Right cardiac atrium (tissue), 5 donors: ENCODE measurements at regions not wholly inside any gene's neighbourhood (a gene's known extent, or its start where the extent isn't known, plus 50 kb on each side); places are given as distances from the start of the nearest gene placed in this dataset.
"Not testable (repeated sequence)": the region's sequence is repeated elsewhere in the genome, so short reads cannot be mapped to it uniquely, and the experiment has no call there.

Experiments
- ATAC-seq, 2 donors: fragments of 200-7000 bp; cut with Tn5 transposase; one replicate each; pipeline versions ENCODE4 v1.8.0 to v1.9.1; 2020; ENCODE audit warnings: moderate library complexity in 2 of 2, mild to moderate bottlenecking in 1 of 2
- DNase-seq, 3 donors: peaks; one replicate each; pipeline ENCODE4 v3.0.0-alpha.2; 2020
- H3K27ac ChIP-seq: one replicate; pipeline ENCODE4 v1.5.1; 2013; ENCODE audit warnings: mild to moderate bottlenecking, low read length, control low read depth, moderate library complexity
- H3K27me3 ChIP-seq: one replicate; pipeline ENCODE4 v1.6.1; 2013; ENCODE audit not compliant: control insufficient read depth, insufficient read depth
- H3K4me1 ChIP-seq: one replicate; pipeline ENCODE4 v1.6.1; 2013; ENCODE audit warnings: low read length; ENCODE audit not compliant: control insufficient read depth, insufficient read depth
- H3K4me3 ChIP-seq: one replicate; pipeline ENCODE4 v1.5.1; 2013; ENCODE audit warnings: low read length, control low read depth
- H3K9me3 ChIP-seq: one replicate; pipeline ENCODE4 v1.6.1; 2013; ENCODE audit warnings: low read length; ENCODE audit not compliant: control insufficient read depth
- WGBS: extraction: QIAGEN DNeasy Blood & Tissue Kit; methylation state at CpG from one replicate; pipeline ENCODE4 v1.1.7; 2013; 5-methylcytosine and 5-hydroxymethylcytosine counted together
- intact Hi-C, 4 donors: fragments of 100-400 bp; cut with DNase I; formaldehyde crosslinking; loops; one replicate each; pipeline versions ENCODE4 v1.11.0 to v1.14.0; 2022 to 2023
- donor health status: healthy with polysubstance abuse.
- donor health status: DM: no; HTN: yes; CAD: no.
- donor health status: DM: no; HTN: no; CAD: no.
- donor health status: DM: no; HTN: yes; CAD: no; lungs with severe emphysema.
- donor health status: DM: yes; HTN: yes; CAD: no.

DNA sequence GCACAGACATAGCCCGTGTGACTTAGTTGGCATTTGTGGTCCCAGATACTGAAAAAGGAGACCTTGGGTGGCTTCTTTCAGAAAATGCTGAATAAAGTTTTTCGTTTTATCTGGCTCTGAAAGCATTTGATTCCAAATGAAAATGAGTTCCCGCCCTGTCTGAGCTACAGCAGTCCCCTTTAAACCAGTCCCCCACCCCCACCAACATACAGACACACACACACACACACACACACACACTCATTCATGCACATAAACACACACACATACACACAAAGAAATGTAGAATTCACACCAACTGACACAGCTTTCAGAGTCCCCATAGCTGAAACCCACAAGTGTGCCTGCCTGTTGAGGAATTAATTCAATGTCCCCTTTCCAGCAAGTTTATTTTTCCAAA lies 97.0 kb upstream of the SMARCA2 start:
- no peak overlapping the region for H3K27ac ChIP-seq
- no peak for ATAC-seq
- 53% methylated on average over 3 of the region's 3 CpGs for WGBS
- intact Hi-C loops: no loop called here
- H3K9me3 ChIP-seq: no peaks in the 10 kb centered on the region
- no peak overlapping the region for H3K4me3 ChIP-seq
- H3K4me1 ChIP-seq: no peaks in the 10 kb centered on the region
- no peak for DNase-seq
- peaks cover 3% of the 10 kb centered on the region for H3K27me3 ChIP-seq

DNA sequence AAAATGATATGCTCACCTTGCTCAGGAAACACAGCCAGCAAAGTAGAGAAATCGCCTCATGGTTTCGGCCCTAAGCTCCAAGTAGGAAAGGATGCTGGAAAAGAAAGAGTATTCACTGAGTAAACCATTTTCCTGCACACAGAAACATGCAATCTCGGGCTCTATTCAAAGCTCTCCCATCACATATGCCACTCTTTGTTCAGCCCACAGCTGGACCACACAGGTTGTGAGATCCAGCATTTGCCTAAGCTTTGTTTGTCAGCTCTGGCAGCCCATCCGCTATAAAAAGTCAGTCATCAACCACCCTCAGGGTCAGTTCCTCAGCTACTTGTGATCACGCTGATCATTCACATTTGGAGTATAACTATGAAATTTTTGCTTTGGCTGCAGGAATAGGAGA lies 96.5 kb upstream of the SMARCA2 start:
- 83% methylated on average over 5 of the region's 5 CpGs for WGBS
- no peak for ATAC-seq
- H3K27me3 ChIP-seq: peaks cover 3% of the 10 kb centered on the region

GRCh38 chr9:1919229-1919628 lies 95.9 kb upstream of the SMARCA2 start:
- H3K27ac ChIP-seq: no peak overlapping the region
- intact Hi-C loops: no loop called here
- no peak for DNase-seq
- no peak for ATAC-seq
- H3K4me1 ChIP-seq: no peaks in the 10 kb centered on the region
- 83% methylated on average over 4 of the region's 4 CpGs for WGBS
- no peak overlapping the region for H3K4me3 ChIP-seq
- no peaks in the 10 kb centered on the region for H3K9me3 ChIP-seq
- H3K27me3 ChIP-seq: peaks cover 3% of the 10 kb centered on the region

More for the DNA sequence above, 96.5 kb upstream of the SMARCA2 start:
- no peak overlapping the region for H3K4me3 ChIP-seq
- no peaks in the 10 kb centered on the region for H3K9me3 ChIP-seq
- H3K27ac ChIP-seq: no peak overlapping the region
- H3K4me1 ChIP-seq: no peaks in the 10 kb centered on the region
- DNase-seq: no peak
- intact Hi-C loops: no loop called here

DNA sequence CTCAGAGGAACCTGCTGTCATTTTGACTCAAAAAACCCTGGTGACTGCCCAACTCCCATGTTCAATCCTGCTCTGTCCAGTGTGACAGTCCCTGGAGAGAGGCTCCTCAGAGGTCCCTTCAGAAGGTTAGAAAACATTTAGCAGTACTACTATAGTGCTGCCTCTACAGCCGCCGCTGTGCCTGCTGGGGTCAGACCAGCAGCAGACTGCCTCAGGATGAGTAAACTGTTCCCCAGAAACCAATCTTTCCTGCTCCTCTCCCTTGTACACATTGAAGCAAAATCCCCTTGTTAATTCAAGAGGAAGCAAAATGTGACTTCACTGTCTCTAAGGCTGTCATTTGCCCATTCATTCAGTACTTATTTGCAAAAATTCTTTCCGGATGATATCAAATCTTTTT lies 94.8 kb upstream of the SMARCA2 start:
- intact Hi-C loops: no loop called here
- ATAC-seq (no peak), DNase-seq (no peak)
- WGBS: 70% methylated on average over 3 of the region's 3 CpGs
- H3K27ac ChIP-seq: no peak overlapping the region
- no peak overlapping the region for H3K4me3 ChIP-seq
- no peaks in the 10 kb centered on the region for H3K9me3 ChIP-seq
- peaks cover 3% of the 10 kb centered on the region for H3K27me3 ChIP-seq
- H3K4me1 ChIP-seq: no peaks in the 10 kb centered on the region

DNA sequence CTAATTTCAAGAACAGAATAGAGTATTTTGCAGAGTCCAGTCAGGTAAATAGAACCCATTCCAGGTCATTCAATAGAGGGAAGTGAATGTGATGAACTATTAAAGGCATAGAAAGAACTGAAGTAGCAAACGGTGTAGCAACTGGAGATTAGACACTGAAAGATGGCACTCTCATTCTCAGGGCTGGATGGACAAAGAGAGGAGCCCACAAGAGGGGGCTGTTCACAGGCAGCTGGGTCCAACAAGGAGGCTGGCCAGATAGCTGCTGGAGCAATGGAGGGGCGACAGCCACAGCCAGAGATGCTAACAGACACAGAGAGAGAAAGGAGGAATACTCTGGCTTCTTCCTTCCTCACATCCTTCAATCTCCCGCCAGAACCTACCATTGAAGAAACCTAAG lies 93.1 kb upstream of the SMARCA2 start:
- Histone ChIP-seq H3K4me1 (no peaks in the 10 kb centered on the region), H3K27ac (no peak overlapping the region), H3K4me3 (no peak overlapping the region), H3K9me3 (no peaks in the 10 kb centered on the region), H3K27me3 (peaks cover 3% of the 10 kb centered on the region)
- ATAC-seq (no peak), DNase-seq (no peak)
- intact Hi-C loops: no loop called here
- 75% methylated on average over 3 of the region's 3 CpGs for WGBS

DNA sequence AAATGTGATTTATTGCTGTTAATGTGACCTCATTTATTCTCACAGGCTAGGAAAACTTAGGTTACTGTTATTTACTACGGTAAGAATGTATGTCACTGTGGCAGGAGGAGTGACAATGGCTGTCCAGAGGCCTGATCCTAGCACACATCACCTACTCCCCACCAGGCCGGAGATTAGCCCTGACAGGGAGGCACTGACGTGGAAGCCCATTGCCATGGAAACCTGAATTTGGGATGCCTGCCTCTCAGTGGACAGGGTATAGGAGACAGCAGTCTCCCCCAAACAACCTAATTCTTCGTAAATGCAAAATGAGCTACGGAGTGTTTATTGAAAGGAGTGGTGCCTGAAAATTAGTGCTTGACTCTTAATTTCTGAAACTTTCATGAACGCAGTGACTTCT lies 87.6 kb upstream of the SMARCA2 start:
- 84% methylated on average over 6 of the region's 6 CpGs for WGBS
- no peak for DNase-seq
- Histone ChIP-seq H3K9me3 (no peaks in the 10 kb centered on the region), H3K4me1 (no peaks in the 10 kb centered on the region), H3K27ac (no peak overlapping the region), H3K27me3 (no peaks in the 10 kb centered on the region), H3K4me3 (no peak overlapping the region)
- intact Hi-C loops: no loop called here
- no peak for ATAC-seq

- Histone ChIP-seq H3K9me3 (no peaks in the 10 kb centered on the region), H3K4me3 (no peak overlapping the region), H3K4me1 (no peaks in the 10 kb centered on the region), H3K27me3 (no peaks in the 10 kb centered on the region), H3K27ac (no peak overlapping the region)
- WGBS: 58% methylated on average over 2 of the region's 2 CpGs
- ATAC-seq (no peak), DNase-seq (no peak)
- intact Hi-C loops: no loop called here
Observed at GRCh38 chr9:1929134-1929533, 86.0 kb upstream of the SMARCA2 start.

DNA sequence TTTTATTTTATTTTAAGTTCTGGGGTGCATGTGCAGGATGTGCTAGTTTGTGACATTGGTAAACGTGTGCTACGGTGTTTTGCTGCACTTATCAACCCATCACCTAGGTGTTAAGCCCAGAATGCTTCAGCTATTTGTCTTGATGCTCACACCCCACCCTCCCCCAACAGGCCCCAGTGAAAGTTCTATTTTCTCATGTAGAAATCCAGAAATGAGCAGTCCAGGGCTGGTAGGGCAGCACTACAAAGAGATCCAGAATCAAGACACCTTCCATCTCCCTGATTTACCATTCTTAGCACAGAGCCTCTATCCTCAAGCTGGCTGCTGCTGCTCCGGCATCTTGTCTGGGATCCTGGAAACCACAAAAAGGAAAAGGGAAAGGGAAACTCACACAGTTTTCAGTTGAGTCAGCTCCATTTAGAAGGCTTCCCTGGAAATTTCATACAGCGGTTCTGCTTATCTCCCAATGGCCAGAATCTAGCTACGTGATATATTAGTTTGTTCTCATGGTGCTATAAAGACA lies 85.4 kb upstream of the SMARCA2 start:
- H3K27me3 ChIP-seq: no peaks in the 10 kb centered on the region
- intact Hi-C loops: no loop called here
- ATAC-seq (no peak), DNase-seq (no peak)
- no peak overlapping the region for H3K27ac ChIP-seq
- H3K4me1 ChIP-seq: no peaks in the 10 kb centered on the region
- no peaks in the 10 kb centered on the region for H3K9me3 ChIP-seq
- WGBS: 69% methylated on average over 5 of the region's 5 CpGs
- H3K4me3 ChIP-seq: no peak overlapping the region

DNA sequence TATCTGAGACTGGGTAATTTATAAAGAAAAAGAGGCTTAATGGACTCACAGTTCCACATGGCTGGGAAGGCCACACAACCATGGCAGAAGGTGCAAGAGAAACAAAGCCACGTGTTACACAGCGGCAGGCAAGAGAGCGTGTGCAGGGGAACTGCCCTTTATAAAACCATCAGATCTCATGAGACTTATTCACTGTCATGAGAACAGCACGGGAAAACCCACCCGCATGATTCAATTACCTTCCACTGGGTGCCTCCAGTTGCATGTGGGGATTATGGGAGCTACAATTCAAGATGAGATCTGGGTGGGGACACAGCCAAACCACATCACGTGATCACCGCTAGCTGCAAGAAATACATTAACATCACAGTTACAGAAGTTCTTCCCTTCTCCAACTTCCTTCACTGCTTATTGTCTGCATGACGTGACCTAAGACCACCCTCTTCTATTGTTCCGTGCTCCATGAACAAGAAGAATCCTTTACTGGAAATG lies 84.9 kb upstream of the SMARCA2 start:
- H3K9me3 ChIP-seq, ATAC-seq, H3K4me3 ChIP-seq, H3K27ac ChIP-seq, intact Hi-C loops, H3K27me3 ChIP-seq, H3K4me1 ChIP-seq, DNase-seq: not testable (repeated sequence)
- 86% methylated on average over 9 of the region's 9 CpGs for WGBS

- H3K27ac ChIP-seq: no peak overlapping the region
Observed at GRCh38 chr9:1938135-1938534, 77.0 kb upstream of the SMARCA2 start.

DNA sequence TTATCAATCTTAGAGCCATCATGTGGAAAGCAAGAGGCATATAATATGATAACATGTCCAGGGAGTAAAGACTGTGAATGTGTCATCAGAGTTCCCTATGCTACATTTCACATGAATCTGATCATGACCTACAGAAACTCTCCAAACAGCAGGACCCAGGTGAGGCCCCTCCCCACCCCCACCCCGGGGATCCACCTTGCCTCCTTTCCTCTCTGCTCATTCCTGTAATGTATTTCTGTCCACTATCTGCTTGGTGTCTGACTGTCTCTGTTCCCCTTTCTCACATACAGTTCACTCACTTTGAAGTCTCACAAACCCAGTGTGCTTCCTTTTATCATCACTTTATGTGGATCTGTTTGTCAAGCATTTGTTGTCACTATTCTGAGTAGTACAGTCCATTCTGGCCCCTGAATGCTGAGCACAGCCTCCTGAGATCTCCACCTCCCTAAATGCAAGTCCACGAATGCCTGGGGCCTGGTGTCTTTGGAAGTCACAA lies 76.4 kb upstream of the SMARCA2 start:
- DNase-seq (no peak), ATAC-seq (no peak)
- 64% methylated on average over 2 of the region's 2 CpGs for WGBS
- Histone ChIP-seq H3K27ac (no peak overlapping the region), H3K27me3 (no peaks in the 10 kb centered on the region), H3K9me3 (no peaks in the 10 kb centered on the region), H3K4me1 (no peaks in the 10 kb centered on the region), H3K4me3 (no peak overlapping the region)
- intact Hi-C loops: no loop called here

More at GRCh38 chr9:1938135-1938534, 77.0 kb upstream of the SMARCA2 start:
- DNase-seq (no peak), ATAC-seq (no peak)
- Histone ChIP-seq H3K9me3 (no peaks in the 10 kb centered on the region), H3K4me3 (no peak overlapping the region), H3K27me3 (no peaks in the 10 kb centered on the region), H3K4me1 (no peaks in the 10 kb centered on the region)
- WGBS: 22% methylated on average over 1 of the region's 1 CpG
- intact Hi-C loops: no loop called here

- DNase-seq (no peak), ATAC-seq (no peak)
- 91% methylated on average over 1 of the region's 1 CpG for WGBS
- intact Hi-C loops: no loop called here
- H3K27me3 ChIP-seq: no peaks in the 10 kb centered on the region
- H3K4me3 ChIP-seq: no peak overlapping the region
- no peak overlapping the region for H3K27ac ChIP-seq
- no peaks in the 10 kb centered on the region for H3K4me1 ChIP-seq
- H3K9me3 ChIP-seq: no peaks in the 10 kb centered on the region
Observed at GRCh38 chr9:1939466-1939865, 75.7 kb upstream of the SMARCA2 start.
